ENCODE measurements at regions not wholly inside any gene's neighbourhood (a gene's known extent, or its start where the extent isn't known, plus 50 kb on each side); places are given as distances from the start of the nearest gene placed in this dataset.

- H2BK5ac ChIP-seq (ENCODE audit: insufficient read length, low read length) = no peak overlapping the region
- H2BK15ac ChIP-seq (ENCODE audit: low read depth, low read length) = no peak overlapping the region
- no peak overlapping the region for H3K27ac Mint-ChIP-seq
- no peak overlapping the region for H4K8ac ChIP-seq (replicated peaks; ENCODE audit: insufficient read length, low read depth, low read length)
- H3K9me3 Mint-ChIP-seq = no peaks in the 10 kb centered on the region
- WGBS (ENCODE audit: extremely low coverage, insufficient read length, low lambda C conversion rate) = no CpG with 5 or more reads among the region's 4 CpGs
- no peak overlapping the region for H3K18ac ChIP-seq (ENCODE audit: insufficient read length, low read depth, low read length)
- H3K27me3 Mint-ChIP-seq (ENCODE audit: low read depth) = no peaks in the 10 kb centered on the region; the same call in 1 of the 2 replicates
- H3T11ph ChIP-seq (ENCODE audit: low read length) = no peak overlapping the region
- H3K56ac ChIP-seq (ENCODE audit: insufficient read length, low read depth, low read length) = no peak overlapping the region
- no peak overlapping the region for H3K9ac ChIP-seq (ENCODE audit: extremely low read depth, insufficient read length, low read length)
- no peak for DNase-seq
- no peaks in the 10 kb centered on the region for H3K36me3 Mint-ChIP-seq (ENCODE audit: insufficient read depth in 1 of 3, low read depth in 3 of 3)
- TF ChIP-seq CTCF (conservative IDR thresholded peaks at IDR 0.05) = no peak
- no peaks in the 10 kb centered on the region for H4K20me1 ChIP-seq (ENCODE audit: control insufficient read depth, insufficient read depth, insufficient read length)
- H3K79me2 ChIP-seq (ENCODE audit: insufficient read depth, low read length) = no peaks in the 10 kb centered on the region
- no peaks in the 10 kb centered on the region for H3K9me3 ChIP-seq (ENCODE audit: control insufficient read depth, low read depth, low read length)
- H4K91ac ChIP-seq (ENCODE audit: insufficient read length, low read depth, low read length) = no peak overlapping the region
- H3K4me1 Mint-ChIP-seq = peaks cover 2 to 4% of the 10 kb centered on the region in 2 experiments
- H3K14ac ChIP-seq (ENCODE audit: insufficient read depth, low read length) = no peak overlapping the region
- no peaks in the 10 kb centered on the region for H3K4me1 ChIP-seq (ENCODE audit: insufficient read depth, low read length)
- no peak overlapping the region for H4K5ac ChIP-seq (ENCODE audit: insufficient read length, low read depth, low read length)
- H3K23ac ChIP-seq (ENCODE audit: insufficient read length, low read depth, low read length) = no peak overlapping the region
- no peak overlapping the region for H3K27ac ChIP-seq (ENCODE audit: insufficient read length, low read depth, low read length)
- H2AK5ac ChIP-seq (ENCODE audit: insufficient read length, low read length) = no peak overlapping the region
- H3K4me2 ChIP-seq (ENCODE audit: insufficient read depth, insufficient read length, low read length) = no peak overlapping the region
- H2BK20ac ChIP-seq (ENCODE audit: low read depth, low read length, poor library complexity, severe bottlenecking) = no peak overlapping the region
- H3K79me1 ChIP-seq (ENCODE audit: insufficient read depth, low read depth, low read length, poor library complexity, severe bottlenecking) = no peaks in the 10 kb centered on the region
- no peaks in the 10 kb centered on the region for H3K27me3 ChIP-seq (ENCODE audit: insufficient read depth, low read length)
- no peak overlapping the region for H3K4ac ChIP-seq (ENCODE audit: low read depth, low read length)
- H3K23me2 ChIP-seq (ENCODE audit: insufficient read length, low read depth, low read length, poor library complexity, severe bottlenecking) = no peaks in the 10 kb centered on the region
- H2AFZ ChIP-seq (ENCODE audit: low read length) = no peak overlapping the region
- no peak overlapping the region for H3K4me3 Mint-ChIP-seq
- H2BK12ac ChIP-seq (ENCODE audit: insufficient read length, low read depth, low read length) = no peak overlapping the region
- no peak overlapping the region for H2BK120ac ChIP-seq (ENCODE audit: low read depth, low read length, poor library complexity, severe bottlenecking)
These were observed 654.6 kb downstream of the IRX1 start for GRCh38 chr5:4250254-4250653.

All from H9 (cell line).